GM23338 (cell line): ENCODE measurements at regions not wholly inside any gene's neighbourhood (a gene's known extent, or its start where the extent isn't known, plus 50 kb on each side); places are given as distances from the start of the nearest gene placed in this dataset.
"Not testable (repeated sequence)": the region's sequence is repeated elsewhere in the genome, so short reads cannot be mapped to it uniquely, and the experiment has no call there.

Source experiments
- ATAC-seq: fragments of 200-7000 bp; cut with Tn5 transposase; 3 replicates; pipeline ENCODE4 v1.9.1; 2020
- DNase-seq: peaks from one replicate; pipeline ENCODE4 v3.0.0-alpha.2; 2015; ENCODE audit warnings: low spot score
- H2AFZ ChIP-seq: fragments of 200-600 bp; sonication (generic); 2 replicates; pipeline ENCODE4 v1.8.0; 2016; ENCODE audit warnings: antibody characterized with exemption, mild to moderate bottlenecking, moderate library complexity
- H3F3A ChIP-seq: fragments of 200-600 bp; sonication (generic); replicated peaks from 2 replicates; pipeline ENCODE4 v1.8.0; 2017; ENCODE audit warnings: antibody characterized with exemption, mixed run types, low read depth
- H3K27ac ChIP-seq: fragments of 200-600 bp; sonication (generic); 2 replicates; pipeline ENCODE4 v1.6.1; 2016; ENCODE audit warnings: low read depth
- H3K27me3 ChIP-seq: fragments of 200-600 bp; sonication (generic); 2 replicates; pipeline ENCODE4 v1.8.0; 2016; ENCODE audit warnings: mild to moderate bottlenecking, mixed run types, moderate library complexity; ENCODE audit not compliant: insufficient read depth
- H3K36me3 ChIP-seq: fragments of 200-600 bp; sonication (generic); 2 replicates; pipeline ENCODE4 v1.8.0; 2016; ENCODE audit warnings: mild to moderate bottlenecking; ENCODE audit not compliant: insufficient read depth
- H3K4me1 ChIP-seq: fragments of 200-600 bp; sonication (generic); 2 replicates; pipeline ENCODE4 v1.8.0; 2016; ENCODE audit warnings: mild to moderate bottlenecking, moderate library complexity; ENCODE audit not compliant: insufficient read depth
- H3K4me2 ChIP-seq: fragments of 200-600 bp; sonication (generic); 2 replicates; pipeline ENCODE4 v1.7.1; 2017; ENCODE audit warnings: mixed run types
- H3K4me3 ChIP-seq: fragments of 200-600 bp; sonication (generic); 2 replicates; pipeline ENCODE4 v1.6.1; 2016; ENCODE audit warnings: mixed run types
- H3K79me2 ChIP-seq: fragments of 200-600 bp; sonication (generic); replicated peaks from 2 replicates; pipeline ENCODE4 v1.8.0; 2017; ENCODE audit warnings: mild to moderate bottlenecking; ENCODE audit not compliant: insufficient read depth
- H3K9me2 ChIP-seq: fragments of 200-600 bp; sonication (generic); 2 replicates; pipeline ENCODE4 v1.8.0; 2017; ENCODE audit not compliant: insufficient read depth
- H4K20me1 ChIP-seq: fragments of 200-600 bp; sonication (generic); replicated peaks from 2 replicates; pipeline ENCODE4 v1.8.0; 2017; ENCODE audit warnings: mild to moderate bottlenecking; ENCODE audit not compliant: insufficient read depth
- H3K27ac Mint-ChIP-seq: 2 replicates; pipeline ENCODE4 v1.8.0; 2020; ENCODE audit warnings: inconsistent platforms, mild to moderate bottlenecking, moderate library complexity, mixed read lengths
- H3K27me3 Mint-ChIP-seq: 3 replicates; pipeline ENCODE4 v1.8.0; 2022; ENCODE audit warnings: low read depth, mild to moderate bottlenecking, moderate library complexity, mixed read lengths, inconsistent platforms; ENCODE audit not compliant: insufficient read depth, poor library complexity
- H3K36me3 Mint-ChIP-seq: 3 replicates; pipeline ENCODE4 v1.8.0; 2021; ENCODE audit warnings: low read depth, mild to moderate bottlenecking, inconsistent platforms, moderate library complexity, mixed read lengths
- H3K4me1 Mint-ChIP-seq: 3 replicates; pipeline ENCODE4 v1.8.0; 2020; ENCODE audit warnings: mild to moderate bottlenecking, inconsistent platforms, mixed read lengths
- H3K4me3 Mint-ChIP-seq: 3 replicates; pipeline ENCODE4 v1.8.0; 2021; ENCODE audit warnings: moderate library complexity, mild to moderate bottlenecking, inconsistent platforms, mixed read lengths
- H3K9me3 Mint-ChIP-seq: 3 replicates; pipeline ENCODE4 v1.8.0; 2020; ENCODE audit warnings: moderate library complexity, mild to moderate bottlenecking, inconsistent platforms, mixed read lengths

DNA sequence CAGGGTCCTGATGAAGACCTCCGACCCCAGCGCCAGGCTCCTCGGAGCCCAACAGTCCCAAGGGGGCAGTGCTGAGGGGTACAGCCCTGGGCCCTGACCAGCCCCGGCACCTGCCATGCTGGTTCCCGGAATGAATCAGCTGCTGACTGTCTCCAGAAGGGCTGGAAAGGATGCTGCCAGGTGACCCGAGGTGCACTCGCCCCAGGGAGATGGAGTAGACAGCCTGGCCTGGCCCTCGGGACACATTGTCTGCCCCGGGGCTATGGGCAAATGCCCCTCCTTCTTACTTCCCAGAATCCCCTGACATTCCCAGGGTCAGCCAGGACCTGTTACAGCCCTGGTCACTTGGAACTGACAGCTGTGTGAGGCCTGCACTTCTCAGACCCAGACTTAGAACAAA, 5485.8 kb upstream of the TPTE start:
- H3K27ac Mint-ChIP-seq, H3K4me1 Mint-ChIP-seq, H3K9me3 Mint-ChIP-seq: not testable (repeated sequence)

DNA sequence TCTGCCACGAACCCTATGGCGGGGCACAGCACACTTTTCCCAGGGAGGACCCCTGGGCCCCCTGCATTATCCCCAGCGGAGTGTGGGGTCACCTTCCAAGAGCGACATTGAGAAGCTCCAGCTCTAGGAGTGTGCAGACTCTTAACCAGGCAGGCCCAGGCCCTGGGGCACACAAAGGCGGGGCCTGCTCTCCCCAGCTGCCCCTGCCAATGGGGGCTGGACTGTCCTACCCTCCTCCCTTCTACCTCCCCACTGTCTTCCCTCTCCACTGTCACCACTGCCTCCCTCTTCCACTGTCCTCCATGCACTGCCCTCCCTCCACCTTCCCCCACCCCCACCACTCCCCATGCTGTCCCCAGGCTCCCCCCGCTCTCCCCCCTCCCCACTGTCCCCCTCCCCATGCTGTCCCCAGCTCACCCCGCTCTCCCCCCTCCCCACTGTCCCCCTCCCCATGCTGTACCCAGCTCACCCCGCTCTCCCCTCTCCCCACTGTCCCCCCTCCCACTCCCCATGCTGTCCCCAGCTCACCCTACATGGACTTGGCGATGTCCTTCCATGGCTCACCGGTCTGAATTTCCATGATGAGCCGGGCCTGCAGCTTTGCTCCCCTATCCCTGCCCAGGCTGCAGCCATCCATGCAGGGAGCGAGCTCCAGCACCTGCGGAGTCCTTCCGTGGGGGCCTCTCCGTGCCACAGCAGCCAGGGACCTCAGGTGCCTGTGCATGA, 5483.6 kb upstream of the TPTE start:
- H3K4me3 ChIP-seq, H3K9me3 Mint-ChIP-seq, H3K9me2 ChIP-seq, H3K79me2 ChIP-seq, H3K36me3 Mint-ChIP-seq, H3K4me1 Mint-ChIP-seq, H3K4me2 ChIP-seq, ATAC-seq, H4K20me1 ChIP-seq, H3K27me3 Mint-ChIP-seq, H3F3A ChIP-seq, H2AFZ ChIP-seq, H3K27ac Mint-ChIP-seq, H3K27ac ChIP-seq, H3K4me1 ChIP-seq, H3K36me3 ChIP-seq, H3K27me3 ChIP-seq, H3K4me3 Mint-ChIP-seq, DNase-seq: not testable (repeated sequence)

More for the DNA sequence above, 5485.8 kb upstream of the TPTE start:
- not testable (repeated sequence) for H3K27me3 ChIP-seq, H4K20me1 ChIP-seq, H3K36me3 ChIP-seq, H3K79me2 ChIP-seq, H3K4me1 ChIP-seq, H3K4me3 Mint-ChIP-seq, DNase-seq, H3K27me3 Mint-ChIP-seq, H3K4me2 ChIP-seq, ATAC-seq, H3K9me2 ChIP-seq, H3K27ac ChIP-seq, H2AFZ ChIP-seq, H3K36me3 Mint-ChIP-seq, H3K4me3 ChIP-seq, H3F3A ChIP-seq

DNA sequence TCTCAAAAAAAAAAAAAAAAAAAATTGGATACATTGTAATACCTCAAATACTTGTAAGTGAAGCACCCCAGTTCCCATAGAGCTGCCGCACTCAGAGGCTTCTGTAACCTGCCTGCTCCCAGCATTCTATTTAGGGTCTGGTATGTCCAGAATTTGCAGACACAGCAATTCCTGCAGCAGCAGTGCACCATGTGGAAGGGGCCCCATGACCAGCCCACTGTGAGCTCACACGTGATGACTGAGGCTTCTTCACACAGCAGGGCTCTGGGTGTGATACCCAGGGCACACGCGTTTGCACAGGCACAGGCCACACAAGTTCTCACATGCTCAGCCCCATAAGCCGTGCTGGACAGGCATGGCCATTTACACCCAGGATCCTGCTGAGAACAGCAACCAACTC, 5481.5 kb upstream of the TPTE start:
- not testable (repeated sequence) for ATAC-seq, H3K4me1 Mint-ChIP-seq, H3F3A ChIP-seq, H3K79me2 ChIP-seq, H3K36me3 ChIP-seq, H3K27me3 Mint-ChIP-seq, H3K4me2 ChIP-seq, H3K27ac ChIP-seq, DNase-seq, H3K9me3 Mint-ChIP-seq, H3K4me1 ChIP-seq, H3K4me3 ChIP-seq, H4K20me1 ChIP-seq, H3K27me3 ChIP-seq, H3K27ac Mint-ChIP-seq, H3K9me2 ChIP-seq, H3K36me3 Mint-ChIP-seq, H2AFZ ChIP-seq, H3K4me3 Mint-ChIP-seq

DNA sequence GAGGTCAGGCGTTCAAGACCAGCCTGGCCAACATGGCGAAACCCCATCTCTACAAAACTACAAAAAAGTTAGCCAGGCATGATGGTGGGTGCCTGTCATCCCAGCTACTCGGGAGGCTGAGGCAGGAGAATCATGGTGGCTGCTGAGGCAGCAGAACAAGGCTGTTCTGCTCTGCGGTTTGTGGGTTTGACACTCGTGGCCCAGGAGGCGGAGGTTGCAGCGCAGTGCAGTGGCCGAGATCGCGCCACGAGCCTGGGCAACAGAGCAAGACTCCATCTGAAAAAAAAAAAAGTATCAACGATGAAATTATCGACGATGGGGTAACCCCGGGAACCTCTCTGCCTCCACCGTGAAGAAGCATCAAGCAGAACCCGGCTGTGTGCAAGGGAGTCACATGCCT, 5478.8 kb upstream of the TPTE start:
- ATAC-seq, H3K4me3 ChIP-seq: not testable (repeated sequence)

DNA sequence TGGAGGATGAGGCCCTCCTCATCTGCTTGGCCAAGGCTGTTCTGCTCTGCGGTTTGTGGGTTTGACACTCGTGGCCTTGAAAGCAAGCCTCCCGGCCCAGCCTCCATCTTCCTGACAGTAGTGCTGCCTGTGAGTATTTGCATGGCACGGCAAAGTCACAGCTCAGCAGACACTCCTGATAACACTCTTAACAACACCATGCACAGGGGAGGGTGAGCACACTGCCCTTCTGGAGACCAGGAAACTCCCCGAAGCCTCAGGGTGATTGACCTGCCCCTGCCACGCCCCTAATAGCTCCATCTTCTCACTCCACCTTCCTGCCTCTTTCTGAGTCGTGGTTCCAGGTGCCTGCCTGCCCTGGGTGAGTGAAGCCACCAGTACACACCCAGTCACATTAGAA, 5476.6 kb upstream of the TPTE start:
- H3K36me3 Mint-ChIP-seq, H3K4me3 Mint-ChIP-seq, H3K4me1 Mint-ChIP-seq, H3K27me3 Mint-ChIP-seq, H3K27me3 ChIP-seq, H3K9me3 Mint-ChIP-seq, H2AFZ ChIP-seq, H3K4me3 ChIP-seq, H3K4me2 ChIP-seq, H3K36me3 ChIP-seq, ATAC-seq, H3K9me2 ChIP-seq, H3K27ac ChIP-seq, DNase-seq, H3K79me2 ChIP-seq, H3K4me1 ChIP-seq, H4K20me1 ChIP-seq, H3K27ac Mint-ChIP-seq, H3F3A ChIP-seq: not testable (repeated sequence)

More for the DNA sequence above, 5478.8 kb upstream of the TPTE start:
- not testable (repeated sequence) for H3K9me2 ChIP-seq, DNase-seq, H3K27ac ChIP-seq, H3K79me2 ChIP-seq, H3K27ac Mint-ChIP-seq, H4K20me1 ChIP-seq, H3K9me3 Mint-ChIP-seq, H3K36me3 ChIP-seq, H3K27me3 ChIP-seq, H3K36me3 Mint-ChIP-seq, H3F3A ChIP-seq, H3K4me3 Mint-ChIP-seq, H3K4me1 Mint-ChIP-seq, H3K27me3 Mint-ChIP-seq, H3K4me1 ChIP-seq, H3K4me2 ChIP-seq, H2AFZ ChIP-seq

DNA sequence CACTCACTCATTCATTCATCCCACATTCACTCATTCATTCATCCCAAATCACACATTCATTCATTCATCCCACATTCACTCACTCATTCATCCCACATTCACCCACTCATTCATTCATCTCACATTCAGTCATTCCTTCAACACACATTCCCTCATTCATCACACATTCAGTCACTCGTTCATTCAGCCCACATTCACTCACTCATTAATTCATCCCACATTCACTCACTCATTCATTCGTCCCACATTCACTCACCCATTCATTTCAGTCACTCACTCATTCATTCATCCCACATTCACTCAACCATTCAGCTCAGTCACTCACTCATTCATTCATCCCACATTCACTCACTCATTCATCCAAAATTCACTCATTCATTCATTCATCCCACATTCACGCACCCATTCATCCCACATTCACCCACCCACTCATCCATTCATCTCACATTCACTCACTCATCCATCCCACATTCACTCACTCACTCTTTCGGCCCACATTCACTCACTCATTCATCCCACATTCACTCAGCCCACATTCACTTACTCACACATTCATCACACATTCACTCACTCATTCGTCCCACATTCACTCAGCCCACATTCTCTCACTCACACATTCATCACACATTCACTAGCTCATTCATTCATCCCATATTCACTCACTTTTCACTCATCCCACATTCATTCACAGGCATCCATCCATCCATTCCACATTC, 5469.9 kb upstream of the TPTE start:
- H4K20me1 ChIP-seq, H3K27me3 Mint-ChIP-seq, H3K4me1 ChIP-seq, H3K27me3 ChIP-seq, H2AFZ ChIP-seq, H3K4me3 Mint-ChIP-seq, H3K4me3 ChIP-seq, H3K4me1 Mint-ChIP-seq, H3K79me2 ChIP-seq, H3K27ac ChIP-seq, H3K36me3 ChIP-seq, DNase-seq, H3K27ac Mint-ChIP-seq, H3K9me2 ChIP-seq, H3F3A ChIP-seq, H3K4me2 ChIP-seq, ATAC-seq, H3K9me3 Mint-ChIP-seq, H3K36me3 Mint-ChIP-seq: not testable (repeated sequence)
